ENCODE measurements at regions not wholly inside any gene's neighbourhood (a gene's known extent, or its start where the extent isn't known, plus 50 kb on each side); places are given as distances from the start of the nearest gene placed in this dataset.
"Not testable (repeated sequence)": the region's sequence is repeated elsewhere in the genome, so short reads cannot be mapped to it uniquely, and the experiment has no call there.

DNA sequence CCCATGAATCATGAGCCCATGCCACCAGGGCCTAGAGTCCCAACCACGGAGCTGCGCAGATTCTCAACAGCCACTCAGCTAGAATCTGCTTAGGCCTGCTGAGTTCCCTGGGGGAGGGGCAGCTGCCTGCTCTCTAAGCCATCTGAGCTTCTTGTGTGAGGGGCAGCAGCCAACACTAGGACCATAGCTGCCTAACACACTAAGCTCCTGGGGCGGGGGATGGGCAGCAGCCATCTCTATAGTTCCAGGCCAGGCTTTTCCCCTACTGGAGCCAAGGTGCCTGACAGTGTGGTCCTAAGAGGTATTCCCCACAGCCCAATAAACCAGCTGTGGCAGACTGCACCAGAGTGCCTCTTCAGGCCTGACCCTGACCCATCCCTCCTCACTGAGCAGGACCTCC, 255.9 kb upstream of the ACO1 start:
- ATAC-seq (no peak), DNase-seq (no peak)
- no peak overlapping the region for H3K4me3 ChIP-seq (ENCODE audit: low read length)
- Mint-ChIP-seq H3K36me3 (no peaks in the 10 kb centered on the region), H3K4me3 (no peak overlapping the region), H3K4me1 (no peaks in the 10 kb centered on the region), H3K27ac (no peak overlapping the region), H3K9me3 (peaks cover 8 to 16% of the 10 kb centered on the region in 2 donors), H3K27me3 (ENCODE audit: low read depth in 2 of 2) (no peaks in the 10 kb centered on the region)
- H3K4me1 ChIP-seq (ENCODE audit: control insufficient read depth, insufficient read depth, low read length) = no peaks in the 10 kb centered on the region
- H3K27me3 ChIP-seq (ENCODE audit: control insufficient read depth, insufficient read depth, low read length) = no peaks in the 10 kb centered on the region
- intact Hi-C loops (cut with micrococcal nuclease) = no loop called here
- WGBS (ENCODE audit: insufficient coverage) = 98% methylated on average over 3 of the region's 3 CpGs
- TF ChIP-seq, protein P1, sequence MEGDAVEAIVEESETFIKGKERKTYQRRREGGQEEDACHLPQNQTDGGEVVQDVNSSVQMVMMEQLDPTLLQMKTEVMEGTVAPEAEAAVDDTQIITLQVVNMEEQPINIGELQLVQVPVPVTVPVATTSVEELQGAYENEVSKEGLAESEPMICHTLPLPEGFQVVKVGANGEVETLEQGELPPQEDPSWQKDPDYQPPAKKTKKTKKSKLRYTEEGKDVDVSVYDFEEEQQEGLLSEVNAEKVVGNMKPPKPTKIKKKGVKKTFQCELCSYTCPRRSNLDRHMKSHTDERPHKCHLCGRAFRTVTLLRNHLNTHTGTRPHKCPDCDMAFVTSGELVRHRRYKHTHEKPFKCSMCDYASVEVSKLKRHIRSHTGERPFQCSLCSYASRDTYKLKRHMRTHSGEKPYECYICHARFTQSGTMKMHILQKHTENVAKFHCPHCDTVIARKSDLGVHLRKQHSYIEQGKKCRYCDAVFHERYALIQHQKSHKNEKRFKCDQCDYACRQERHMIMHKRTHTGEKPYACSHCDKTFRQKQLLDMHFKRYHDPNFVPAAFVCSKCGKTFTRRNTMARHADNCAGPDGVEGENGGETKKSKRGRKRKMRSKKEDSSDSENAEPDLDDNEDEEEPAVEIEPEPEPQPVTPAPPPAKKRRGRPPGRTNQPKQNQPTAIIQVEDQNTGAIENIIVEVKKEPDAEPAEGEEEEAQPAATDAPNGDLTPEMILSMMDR (IDR thresholded peaks at IDR 0.05) = no peak
- no peak overlapping the region for H3K27ac ChIP-seq (ENCODE audit: low read length)
- H3K9me3 ChIP-seq (ENCODE audit: control insufficient read depth, insufficient read depth, low read length) = no peaks in the 10 kb centered on the region
- no peaks in the 10 kb centered on the region for H3K36me3 ChIP-seq (ENCODE audit: control insufficient read depth, insufficient read depth, low read length)

DNA sequence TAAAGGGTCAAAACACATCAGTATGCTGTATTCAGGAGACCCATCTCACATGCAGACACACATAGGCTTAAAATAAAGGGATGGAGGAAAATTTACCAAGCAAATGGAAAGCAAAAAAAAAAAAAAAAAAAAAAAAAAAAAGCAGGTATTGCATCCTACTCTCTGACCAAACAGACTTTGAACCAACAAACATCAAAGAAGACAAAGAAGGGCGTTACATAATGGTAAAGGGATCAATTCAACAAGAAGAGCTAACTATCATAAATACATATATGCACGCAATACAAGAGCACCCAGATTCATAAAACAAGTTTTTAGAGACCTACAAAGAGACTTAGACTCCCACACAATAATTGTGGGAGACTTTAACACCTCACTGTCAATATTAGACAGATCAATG, 253.7 kb upstream of the ACO1 start:
- H3K36me3 ChIP-seq (ENCODE audit: control insufficient read depth, insufficient read depth, low read length); H3K9me3 ChIP-seq (ENCODE audit: control insufficient read depth, insufficient read depth, low read length); DNase-seq; H3K27me3 ChIP-seq (ENCODE audit: control insufficient read depth, insufficient read depth, low read length); H3K4me3 ChIP-seq (ENCODE audit: low read length); H3K36me3 Mint-ChIP-seq; H3K27ac Mint-ChIP-seq; H3K4me3 Mint-ChIP-seq; intact Hi-C loops (cut with micrococcal nuclease); ATAC-seq; H3K4me1 Mint-ChIP-seq; H3K27me3 Mint-ChIP-seq (ENCODE audit: low read depth in 2 of 2); H3K27ac ChIP-seq (ENCODE audit: low read length); H3K4me1 ChIP-seq (ENCODE audit: control insufficient read depth, insufficient read depth, low read length): not testable (repeated sequence)
- 82% methylated on average over 2 of the region's 2 CpGs for WGBS (ENCODE audit: insufficient coverage)
- peaks cover 11 to 22% of the 10 kb centered on the region in 2 donors for H3K9me3 Mint-ChIP-seq

DNA sequence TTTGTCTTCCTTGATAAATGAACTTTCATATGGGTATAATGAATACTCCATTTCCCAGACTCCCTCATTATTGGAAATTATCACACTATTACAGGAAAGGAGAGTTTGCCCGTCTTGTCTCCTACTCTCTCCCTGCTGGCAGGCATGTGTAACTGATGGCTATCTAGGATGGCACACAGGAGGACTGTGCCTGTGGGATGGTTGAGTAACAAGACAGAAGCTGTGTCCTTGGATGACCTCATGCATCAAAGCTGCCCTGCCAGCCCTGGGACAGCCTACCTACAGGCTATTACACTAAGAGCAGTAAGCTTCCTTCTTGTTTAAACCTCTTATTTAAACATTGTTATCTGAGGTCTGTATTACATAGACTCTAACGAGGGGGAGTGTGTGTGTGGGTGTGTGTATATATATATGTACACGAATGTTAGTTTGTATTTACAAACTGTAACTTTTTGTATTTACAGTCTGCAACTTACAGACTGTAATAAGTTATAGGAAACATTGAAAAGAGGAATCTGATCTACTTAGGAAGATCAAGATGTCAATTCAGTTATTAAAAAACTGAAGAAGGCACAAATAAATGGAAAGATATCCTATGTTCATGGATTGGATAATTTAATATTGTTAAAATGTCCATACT, 247.6 kb upstream of the ACO1 start:
- no peak overlapping the region for H3K27ac ChIP-seq (ENCODE audit: low read length)
- TF ChIP-seq, protein P1 (IDR thresholded peaks at IDR 0.05) = no peak
- Mint-ChIP-seq H3K27ac (no peak overlapping the region), H3K9me3 (peaks cover 7 to 9% of the 10 kb centered on the region in 2 donors), H3K4me3 (no peak overlapping the region), H3K36me3 (no peaks in the 10 kb centered on the region), H3K27me3 (ENCODE audit: low read depth in 2 of 2) (no peaks in the 10 kb centered on the region), H3K4me1 (no peaks in the 10 kb centered on the region)
- 86% methylated on average over 1 of the region's 3 CpGs for WGBS (ENCODE audit: insufficient coverage)
- H3K9me3 ChIP-seq (ENCODE audit: control insufficient read depth, insufficient read depth, low read length) = no peaks in the 10 kb centered on the region
- intact Hi-C loops (cut with micrococcal nuclease) = no loop called here
- ATAC-seq = no peak
- no peaks in the 10 kb centered on the region for H3K27me3 ChIP-seq (ENCODE audit: control insufficient read depth, insufficient read depth, low read length)
- H3K36me3 ChIP-seq (ENCODE audit: control insufficient read depth, insufficient read depth, low read length) = no peaks in the 10 kb centered on the region
- H3K4me3 ChIP-seq (ENCODE audit: low read length) = no peak overlapping the region
- no peaks in the 10 kb centered on the region for H3K4me1 ChIP-seq (ENCODE audit: control insufficient read depth, insufficient read depth, low read length)
- no peak for DNase-seq

DNA sequence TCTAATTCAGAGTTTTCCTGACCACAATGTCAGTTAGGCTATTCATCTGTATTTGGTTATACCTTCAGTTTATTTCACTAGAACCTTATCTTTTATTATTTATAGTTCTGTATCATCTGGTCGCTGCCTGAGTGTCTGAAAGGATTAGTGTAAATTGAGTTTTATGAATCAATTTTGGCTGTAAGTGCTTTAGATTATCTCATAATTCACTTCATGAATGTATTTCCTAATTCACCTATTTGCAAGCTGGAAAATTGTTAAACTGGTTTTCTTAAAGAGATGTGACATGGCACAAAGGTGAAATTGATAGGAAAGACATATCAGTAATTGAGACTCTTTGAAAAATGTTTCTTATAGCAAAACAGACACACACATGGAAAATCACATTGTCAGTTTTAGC, 242.4 kb upstream of the ACO1 start:
- DNase-seq (no peak), ATAC-seq (no peak)
- Mint-ChIP-seq H3K4me3 (no peak overlapping the region), H3K27ac (no peak overlapping the region), H3K9me3 (peaks cover 9 to 10% of the 10 kb centered on the region in 2 donors), H3K27me3 (ENCODE audit: low read depth in 2 of 2) (no peaks in the 10 kb centered on the region), H3K36me3 (no peaks in the 10 kb centered on the region), H3K4me1 (no peaks in the 10 kb centered on the region)
- Histone ChIP-seq H3K4me3 (ENCODE audit: low read length) (no peak overlapping the region), H3K9me3 (ENCODE audit: control insufficient read depth, insufficient read depth, low read length) (peaks cover 3% of the 10 kb centered on the region), H3K4me1 (ENCODE audit: control insufficient read depth, insufficient read depth, low read length) (no peaks in the 10 kb centered on the region), H3K27ac (ENCODE audit: low read length) (no peak overlapping the region), H3K36me3 (ENCODE audit: control insufficient read depth, insufficient read depth, low read length) (no peaks in the 10 kb centered on the region), H3K27me3 (ENCODE audit: control insufficient read depth, insufficient read depth, low read length) (no peaks in the 10 kb centered on the region)
- intact Hi-C loops (cut with micrococcal nuclease) = no loop called here
- TF ChIP-seq, protein P1 (IDR thresholded peaks at IDR 0.05) = no peak
- no CpG with 5 or more reads among the region's 1 CpG for WGBS (ENCODE audit: insufficient coverage)

DNA sequence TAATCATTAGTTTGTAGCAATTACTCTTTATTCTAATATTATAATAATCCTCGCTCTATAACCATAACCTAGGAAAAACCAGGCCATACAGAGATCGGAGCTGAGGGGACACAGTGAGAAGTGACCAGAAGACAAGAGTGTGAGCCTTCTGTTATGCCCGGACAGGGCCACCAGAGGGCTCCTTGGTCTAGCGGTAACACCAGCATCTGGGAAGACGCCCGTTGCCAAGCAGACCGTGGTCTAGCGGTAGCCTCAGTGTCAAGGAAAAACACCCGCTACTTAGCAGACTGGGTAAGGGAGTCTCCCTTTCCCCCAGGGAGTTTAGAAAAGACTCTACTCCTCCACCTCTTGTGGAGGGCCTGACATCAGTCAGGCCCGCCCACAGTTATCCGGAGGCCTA, 235.9 kb upstream of the ACO1 start:
- H3K4me3 Mint-ChIP-seq; intact Hi-C loops (cut with micrococcal nuclease): not testable (repeated sequence)
- WGBS (ENCODE audit: insufficient coverage) = 81% methylated on average over 10 of the region's 11 CpGs

More for the DNA sequence above, 235.9 kb upstream of the ACO1 start:
- not testable (repeated sequence) for H3K4me3 ChIP-seq (ENCODE audit: low read length); H3K36me3 Mint-ChIP-seq; H3K27ac Mint-ChIP-seq; ATAC-seq; H3K9me3 ChIP-seq (ENCODE audit: control insufficient read depth, insufficient read depth, low read length); H3K4me1 Mint-ChIP-seq; H3K36me3 ChIP-seq (ENCODE audit: control insufficient read depth, insufficient read depth, low read length); H3K4me1 ChIP-seq (ENCODE audit: control insufficient read depth, insufficient read depth, low read length); H3K27ac ChIP-seq (ENCODE audit: low read length); DNase-seq; H3K27me3 ChIP-seq (ENCODE audit: control insufficient read depth, insufficient read depth, low read length); H3K27me3 Mint-ChIP-seq (ENCODE audit: low read depth in 2 of 2)
- H3K9me3 Mint-ChIP-seq = peaks cover 9 to 18% of the 10 kb centered on the region in 2 donors
